ENCODE measurements at regions not wholly inside any gene's neighbourhood (a gene's known extent, or its start where the extent isn't known, plus 50 kb on each side); places are given as distances from the start of the nearest gene placed in this dataset.

GRCh38 chr3:18641916-18642315, 216.8 kb upstream of the SATB1 start:
- TF ChIP-seq, protein P1, sequence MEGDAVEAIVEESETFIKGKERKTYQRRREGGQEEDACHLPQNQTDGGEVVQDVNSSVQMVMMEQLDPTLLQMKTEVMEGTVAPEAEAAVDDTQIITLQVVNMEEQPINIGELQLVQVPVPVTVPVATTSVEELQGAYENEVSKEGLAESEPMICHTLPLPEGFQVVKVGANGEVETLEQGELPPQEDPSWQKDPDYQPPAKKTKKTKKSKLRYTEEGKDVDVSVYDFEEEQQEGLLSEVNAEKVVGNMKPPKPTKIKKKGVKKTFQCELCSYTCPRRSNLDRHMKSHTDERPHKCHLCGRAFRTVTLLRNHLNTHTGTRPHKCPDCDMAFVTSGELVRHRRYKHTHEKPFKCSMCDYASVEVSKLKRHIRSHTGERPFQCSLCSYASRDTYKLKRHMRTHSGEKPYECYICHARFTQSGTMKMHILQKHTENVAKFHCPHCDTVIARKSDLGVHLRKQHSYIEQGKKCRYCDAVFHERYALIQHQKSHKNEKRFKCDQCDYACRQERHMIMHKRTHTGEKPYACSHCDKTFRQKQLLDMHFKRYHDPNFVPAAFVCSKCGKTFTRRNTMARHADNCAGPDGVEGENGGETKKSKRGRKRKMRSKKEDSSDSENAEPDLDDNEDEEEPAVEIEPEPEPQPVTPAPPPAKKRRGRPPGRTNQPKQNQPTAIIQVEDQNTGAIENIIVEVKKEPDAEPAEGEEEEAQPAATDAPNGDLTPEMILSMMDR (IDR thresholded peaks at IDR 0.05), result no peak
- no peak for TF ChIP-seq POLR2A (IDR thresholded peaks at IDR 0.05)

Data from sigmoid colon (tissue), 3 donors.